Suprapubic skin (tissue), 3 donors: ENCODE measurements at regions not wholly inside any gene's neighbourhood (a gene's known extent, or its start where the extent isn't known, plus 50 kb on each side); places are given as distances from the start of the nearest gene placed in this dataset.

ENCODE experiments used
- EP300 ChIP-seq: sonication (generic); formaldehyde crosslinking; IDR thresholded peaks from one replicate; pipeline ENCODE4 v1.6.1; 2017; ENCODE audit warnings: antibody characterized with exemption
- POLR2A ChIP-seq, 2 donors: fragments of 450-650 bp; IDR thresholded peaks; one replicate each; pipeline ENCODE4 v1.6.1; 2017; ENCODE audit warnings: antibody characterized with exemption in 2 of 2, mild to moderate bottlenecking in 2 of 2, moderate library complexity in 2 of 2
- TF ChIP-seq, protein P1 (sequence below), 2 donors: fragments of 200-600 bp in 1 of 2; fragments of 450-650 bp in 1 of 2; sonication (generic) in 1 of 2; IDR thresholded peaks; one replicate each; pipeline ENCODE4 v1.5.1; 2016 to 2019; ENCODE audit warnings: antibody characterized with exemption in 2 of 2, mild to moderate bottlenecking in 1 of 2, moderate library complexity in 1 of 2

DNA sequence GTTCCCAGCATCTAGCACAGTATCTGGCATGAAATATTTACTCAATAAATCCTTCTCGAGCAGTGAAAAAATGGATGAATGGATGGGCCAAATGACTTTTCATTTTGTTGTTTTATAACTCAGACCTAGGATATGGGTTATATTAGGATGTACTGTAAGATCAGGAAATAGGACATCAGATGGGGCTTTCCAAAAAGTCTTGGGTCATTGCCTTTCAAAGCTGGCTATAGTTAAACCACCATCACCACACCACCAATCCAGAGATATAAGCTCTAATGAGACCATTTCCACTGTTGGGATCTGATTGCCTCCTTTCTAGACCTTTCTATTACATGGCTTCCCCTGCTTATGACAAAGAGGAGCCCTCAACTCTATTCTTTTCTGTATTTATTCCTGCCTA is 525.0 kb upstream of the TCF4 start:
- TF ChIP-seq, protein P1, sequence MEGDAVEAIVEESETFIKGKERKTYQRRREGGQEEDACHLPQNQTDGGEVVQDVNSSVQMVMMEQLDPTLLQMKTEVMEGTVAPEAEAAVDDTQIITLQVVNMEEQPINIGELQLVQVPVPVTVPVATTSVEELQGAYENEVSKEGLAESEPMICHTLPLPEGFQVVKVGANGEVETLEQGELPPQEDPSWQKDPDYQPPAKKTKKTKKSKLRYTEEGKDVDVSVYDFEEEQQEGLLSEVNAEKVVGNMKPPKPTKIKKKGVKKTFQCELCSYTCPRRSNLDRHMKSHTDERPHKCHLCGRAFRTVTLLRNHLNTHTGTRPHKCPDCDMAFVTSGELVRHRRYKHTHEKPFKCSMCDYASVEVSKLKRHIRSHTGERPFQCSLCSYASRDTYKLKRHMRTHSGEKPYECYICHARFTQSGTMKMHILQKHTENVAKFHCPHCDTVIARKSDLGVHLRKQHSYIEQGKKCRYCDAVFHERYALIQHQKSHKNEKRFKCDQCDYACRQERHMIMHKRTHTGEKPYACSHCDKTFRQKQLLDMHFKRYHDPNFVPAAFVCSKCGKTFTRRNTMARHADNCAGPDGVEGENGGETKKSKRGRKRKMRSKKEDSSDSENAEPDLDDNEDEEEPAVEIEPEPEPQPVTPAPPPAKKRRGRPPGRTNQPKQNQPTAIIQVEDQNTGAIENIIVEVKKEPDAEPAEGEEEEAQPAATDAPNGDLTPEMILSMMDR (IDR thresholded peaks at IDR 0.05): no peak
- TF ChIP-seq POLR2A (IDR thresholded peaks at IDR 0.05) (no peak), EP300 (no peak)
